Epidermal melanocyte (primary cell): ENCODE measurements at regions not wholly inside any gene's neighbourhood (a gene's known extent, or its start where the extent isn't known, plus 50 kb on each side); places are given as distances from the start of the nearest gene placed in this dataset.

Source experiments
- DNase-seq: peaks from one replicate; pipeline ENCODE4 v3.0.0; 2011; ENCODE audit warnings: low spot score; ENCODE audit not compliant: insufficient read length

DNA sequence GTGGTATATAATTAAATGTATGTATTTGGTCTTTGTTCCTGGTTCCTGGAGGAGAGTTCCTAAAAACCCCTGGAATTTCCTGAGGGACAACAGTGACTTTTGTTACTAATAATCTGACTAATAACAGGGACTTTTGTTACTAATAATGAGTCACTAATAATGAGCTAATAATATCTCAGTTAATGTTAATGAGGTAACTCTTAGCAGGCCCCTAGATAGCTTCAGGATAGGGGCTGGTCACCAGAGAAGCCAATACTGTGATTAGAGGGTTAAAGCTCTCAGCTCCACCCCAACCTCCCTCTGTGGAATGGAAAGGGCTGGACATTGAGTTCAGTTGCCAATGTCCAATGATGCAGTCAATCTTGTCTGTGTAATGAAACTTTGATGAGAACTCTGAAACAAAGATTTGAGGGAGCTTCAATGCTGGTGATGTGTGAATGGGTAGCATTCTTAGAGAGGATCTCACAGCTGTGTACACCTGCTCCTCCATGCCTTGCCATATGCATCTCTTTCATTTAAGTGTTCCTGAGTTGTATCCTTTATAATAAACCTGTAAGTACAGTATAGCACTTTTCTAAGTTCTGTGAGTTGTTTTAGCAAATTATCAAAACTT lies 1431.4 kb upstream of the TENM4 start:
- DNase-seq = no peak

DNA sequence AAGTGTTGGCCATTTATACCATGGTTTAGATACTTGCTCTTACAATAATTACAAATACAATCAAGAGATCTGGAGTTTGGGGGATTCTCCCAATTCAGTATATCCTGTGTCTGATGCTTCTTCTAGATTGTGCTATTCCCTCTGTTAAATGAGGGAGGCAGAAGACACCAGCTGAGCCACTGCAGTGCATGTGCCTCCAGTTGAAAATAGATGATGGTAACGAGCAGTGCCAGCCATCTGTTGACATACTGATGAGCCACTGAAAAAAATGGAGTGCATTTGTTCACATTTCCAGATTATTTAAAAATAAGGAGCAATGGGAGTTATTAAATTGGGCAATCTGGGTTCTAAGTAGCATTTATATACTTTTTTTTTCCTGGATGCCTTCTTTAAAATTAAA lies 1428.0 kb upstream of the TENM4 start:
- no peak for DNase-seq

DNA sequence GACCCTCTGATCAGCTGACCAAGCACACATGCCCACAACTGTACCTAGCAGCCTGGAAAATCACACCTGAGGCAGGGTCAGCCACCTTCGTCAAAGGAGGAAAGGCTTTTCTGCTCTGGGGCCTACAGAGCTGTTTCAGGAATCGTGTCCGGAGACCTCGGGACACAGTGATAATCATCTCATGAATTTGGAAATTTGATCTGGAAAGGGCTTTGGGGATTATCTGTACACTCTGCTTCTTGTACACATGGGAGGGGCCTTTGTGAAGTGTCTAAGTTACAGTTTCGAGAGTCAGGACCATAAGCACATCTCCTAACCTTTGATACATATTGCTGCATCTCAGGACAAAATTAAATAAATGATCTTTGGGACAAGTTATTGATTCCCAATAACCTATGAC lies 1421.2 kb upstream of the TENM4 start:
- DNase-seq = no peak

DNA sequence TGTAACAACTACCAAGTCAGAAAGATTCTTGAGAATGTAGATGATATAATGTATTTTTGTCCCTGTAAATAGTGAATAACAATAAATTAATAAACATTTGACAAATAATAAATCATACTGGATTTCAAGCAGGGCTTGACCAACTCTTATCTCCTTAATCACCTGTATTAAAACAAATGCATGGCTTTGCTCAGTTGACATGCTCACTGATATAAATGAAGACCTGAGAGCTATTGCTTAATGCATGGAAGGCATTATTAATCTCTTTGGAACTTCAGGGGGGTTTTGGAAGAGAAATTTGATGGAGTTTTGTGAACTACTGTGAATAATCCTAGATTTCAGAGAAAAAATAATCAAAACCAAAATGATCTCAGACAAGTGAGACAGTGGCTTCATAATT lies 1420.4 kb upstream of the TENM4 start:
- no peak for DNase-seq

DNA sequence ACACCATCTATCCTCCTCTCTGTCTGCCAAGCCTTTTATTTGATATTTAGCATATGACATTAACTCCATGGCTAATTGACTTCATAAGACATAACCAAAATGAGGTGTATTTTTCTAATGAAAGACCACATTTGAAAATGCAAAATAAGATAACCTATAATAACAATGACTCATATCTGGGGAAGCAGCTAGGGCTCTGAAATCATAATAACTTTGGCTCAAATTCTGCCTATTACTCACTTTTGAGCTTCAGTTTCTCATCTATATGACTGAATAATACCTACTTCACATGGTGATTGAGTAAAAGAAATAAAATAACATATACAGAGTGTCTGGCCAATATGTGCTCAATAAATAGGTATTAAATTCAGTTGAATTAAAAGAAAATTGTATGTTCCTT lies 1419.8 kb upstream of the TENM4 start:
- DNase-seq = no peak

DNA sequence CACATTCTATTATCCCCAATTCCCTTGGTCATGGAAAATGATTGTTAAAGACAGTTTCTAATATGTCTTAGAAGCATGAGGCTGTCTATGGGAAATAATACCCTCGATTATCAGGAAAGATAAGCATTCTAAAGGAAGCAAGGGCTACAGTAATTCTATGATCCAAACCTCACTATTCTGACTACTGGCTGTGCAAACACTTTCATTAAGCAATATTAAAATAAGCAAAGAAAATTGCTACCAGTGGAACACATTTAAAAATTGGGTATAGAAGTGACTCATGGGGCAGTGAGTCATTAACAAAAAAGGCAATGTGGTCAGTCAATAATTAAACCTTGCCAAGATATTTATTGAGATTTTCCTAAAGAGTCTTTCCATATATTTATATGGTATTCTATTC lies 1415.2 kb upstream of the TENM4 start:
- no peak for DNase-seq

DNA sequence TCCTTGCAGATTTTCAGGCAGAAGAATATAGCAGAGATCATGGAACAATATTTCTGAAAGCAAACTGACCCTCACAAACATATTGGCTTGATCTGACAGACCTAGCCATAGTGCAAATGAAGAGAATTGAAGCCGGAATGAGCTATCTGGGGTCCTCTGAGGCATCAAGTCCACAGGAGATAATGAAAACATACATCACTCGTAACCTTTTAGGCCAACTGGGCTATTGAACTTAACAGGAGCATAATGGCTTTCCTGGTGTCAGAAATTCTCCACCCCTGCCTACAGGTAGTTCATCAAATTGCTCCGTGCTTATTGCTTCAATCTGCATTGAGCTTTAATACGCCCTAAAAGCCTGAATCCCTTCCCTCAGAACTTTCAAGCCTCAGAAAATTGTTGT lies 1414.6 kb upstream of the TENM4 start:
- DNase-seq = no peak

DNA sequence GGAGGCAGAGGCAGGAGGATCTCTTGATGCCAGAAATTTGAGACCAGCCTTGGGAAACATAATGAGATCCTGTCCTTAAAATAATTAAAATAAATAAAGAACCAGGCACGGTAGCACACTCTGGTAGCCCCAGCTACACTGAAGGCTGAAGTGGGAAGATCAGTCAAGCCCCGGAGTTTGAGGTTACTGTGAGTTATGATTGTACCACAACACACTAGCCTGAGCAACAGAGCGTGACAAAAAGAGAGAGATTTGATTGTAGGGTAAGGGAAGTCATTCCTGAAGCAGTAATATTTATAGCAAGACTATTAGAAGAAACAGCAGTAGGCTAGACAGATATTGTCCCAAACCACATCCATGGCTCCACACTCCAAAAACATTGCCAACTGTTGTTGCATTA lies 1408.4 kb upstream of the TENM4 start:
- DNase-seq = no peak

DNA sequence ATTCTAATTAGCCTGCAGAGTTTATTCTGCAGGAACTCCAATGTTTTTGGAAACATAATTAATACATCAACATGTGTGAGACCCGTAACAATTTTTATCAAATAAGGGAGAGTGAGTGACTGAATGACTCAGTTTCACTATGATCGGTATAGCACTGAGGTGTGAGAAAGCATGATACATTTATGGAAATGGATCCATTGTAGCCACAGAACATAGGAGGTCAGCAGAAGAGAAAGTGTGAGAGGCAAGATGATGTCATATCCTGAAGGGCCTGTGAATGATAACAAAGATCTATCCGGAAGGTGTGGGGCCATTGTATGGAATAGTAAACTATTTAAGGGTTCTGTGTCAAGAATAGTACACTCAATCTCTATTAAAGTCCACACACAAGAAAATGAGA lies 1406.1 kb upstream of the TENM4 start:
- DNase-seq = no peak

DNA sequence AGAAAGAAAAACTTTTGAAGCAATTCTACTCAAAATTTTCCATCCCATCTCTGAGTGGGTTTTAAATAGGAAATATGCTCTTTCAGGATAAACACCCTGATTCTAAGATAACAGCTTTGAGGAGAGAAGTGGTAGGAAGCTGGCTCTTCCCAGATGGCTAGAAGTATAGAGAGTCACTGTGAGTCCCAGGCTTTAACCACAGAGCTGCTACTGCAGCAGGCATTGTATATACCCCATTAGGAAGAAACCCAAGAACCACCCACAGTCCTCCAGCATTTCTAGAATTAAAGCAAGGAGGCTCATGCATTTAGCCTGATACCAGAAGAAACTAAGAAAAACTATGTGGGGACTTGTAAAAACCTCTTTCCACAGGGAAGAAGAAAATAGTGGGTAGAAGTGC lies 1405.6 kb upstream of the TENM4 start:
- DNase-seq = no peak

DNA sequence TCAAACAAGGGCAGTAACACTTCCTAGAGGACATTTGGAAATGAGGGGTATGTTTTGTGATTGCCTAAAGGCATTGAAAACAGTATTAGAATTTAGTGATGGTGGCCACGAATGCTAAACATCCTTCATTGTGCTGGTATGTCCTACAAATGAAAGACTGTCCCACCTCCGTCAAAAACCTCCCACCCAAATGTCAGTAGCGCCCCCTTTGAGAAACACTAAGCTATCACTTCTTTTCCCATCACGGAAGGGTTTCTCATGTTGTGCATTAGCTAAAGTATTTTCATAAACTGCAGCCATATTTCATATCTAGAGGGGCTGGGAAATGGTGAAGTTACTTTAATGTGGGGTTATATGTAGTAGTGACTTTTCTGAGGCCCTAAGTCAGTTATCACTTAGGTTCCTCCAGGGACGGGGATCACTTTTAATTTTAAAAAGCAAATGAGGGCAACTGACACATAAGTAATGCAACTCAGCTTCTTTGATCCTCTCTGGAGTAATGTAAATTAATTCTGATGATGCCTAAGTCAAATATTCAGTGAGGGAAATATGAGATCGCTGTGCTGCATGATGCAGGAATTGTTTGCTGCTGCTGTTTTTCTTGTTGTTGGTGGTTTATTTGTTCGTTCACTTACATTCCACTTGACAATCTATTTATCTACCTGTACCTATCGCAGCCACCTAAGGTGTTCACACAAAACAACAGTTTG lies 1403.4 kb upstream of the TENM4 start:
- DNase-seq = no peak

DNA sequence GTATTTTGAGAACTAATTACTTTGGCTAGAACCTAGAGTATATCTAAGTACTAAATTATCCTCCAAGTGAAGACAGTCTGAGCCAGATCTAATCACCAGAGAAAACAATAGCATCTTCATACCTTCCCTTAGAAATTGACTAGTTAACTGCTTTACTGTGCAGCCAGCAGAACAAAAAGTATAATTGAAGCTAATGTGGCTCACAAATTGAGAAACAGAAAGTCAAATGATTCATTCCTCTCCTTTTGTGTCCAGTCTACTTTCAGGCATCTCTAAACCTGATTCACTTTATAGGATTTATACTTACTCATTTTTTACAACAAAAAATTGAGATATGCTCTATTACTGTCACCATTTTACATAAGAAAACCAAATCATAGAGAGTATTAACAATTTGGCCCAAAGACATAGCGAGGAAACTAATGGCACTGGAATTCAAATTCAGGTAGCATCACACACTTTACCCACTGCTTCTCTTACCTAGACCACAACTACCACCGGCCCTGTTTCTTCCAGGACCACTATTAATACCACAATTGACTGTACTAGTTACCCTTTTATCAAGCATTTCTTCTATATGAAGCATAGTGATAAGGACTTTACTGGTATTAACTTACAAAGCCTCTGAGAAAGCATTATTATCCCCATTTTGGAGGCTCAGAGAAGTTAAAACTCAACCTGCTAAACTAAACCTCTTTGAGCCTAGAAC lies 1402.6 kb upstream of the TENM4 start:
- DNase-seq = no peak

DNA sequence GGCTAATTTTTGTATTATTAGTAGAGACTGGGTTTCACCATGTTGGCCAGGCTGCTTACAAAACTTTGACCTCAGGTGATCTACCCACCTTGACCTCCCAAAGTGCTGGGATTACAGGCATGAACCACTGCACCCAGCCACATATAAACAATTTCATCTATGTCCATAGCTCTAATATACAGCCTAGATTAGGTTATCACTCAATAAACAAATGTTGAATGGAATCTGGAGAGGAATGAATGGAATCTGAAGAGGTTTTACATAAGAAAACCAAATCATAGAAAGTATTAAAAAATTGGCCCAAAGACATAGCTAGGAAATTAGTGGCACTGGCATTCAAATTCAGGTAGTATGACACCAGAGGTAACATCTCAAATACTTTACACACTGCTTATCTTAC lies 1401.4 kb upstream of the TENM4 start:
- DNase-seq = no peak

DNA sequence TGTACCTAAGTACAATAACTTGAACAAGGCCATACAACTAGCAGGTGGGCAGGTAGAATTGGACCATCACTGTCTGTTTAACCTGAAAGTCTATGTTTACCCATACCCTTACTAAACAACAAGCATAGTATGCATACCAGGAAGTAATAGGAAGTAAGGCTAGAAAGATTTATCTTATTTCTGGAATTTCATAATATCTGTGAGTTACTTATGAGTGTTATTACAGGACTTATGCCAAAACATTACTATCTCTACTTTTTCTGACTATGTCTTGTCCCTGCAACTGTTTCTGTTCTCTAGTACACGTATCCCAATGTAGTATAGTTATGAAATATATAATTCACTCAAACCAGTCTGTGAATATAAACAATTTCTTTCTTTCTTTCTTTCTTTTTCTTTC lies 1400.8 kb upstream of the TENM4 start:
- DNase-seq = no peak

DNA sequence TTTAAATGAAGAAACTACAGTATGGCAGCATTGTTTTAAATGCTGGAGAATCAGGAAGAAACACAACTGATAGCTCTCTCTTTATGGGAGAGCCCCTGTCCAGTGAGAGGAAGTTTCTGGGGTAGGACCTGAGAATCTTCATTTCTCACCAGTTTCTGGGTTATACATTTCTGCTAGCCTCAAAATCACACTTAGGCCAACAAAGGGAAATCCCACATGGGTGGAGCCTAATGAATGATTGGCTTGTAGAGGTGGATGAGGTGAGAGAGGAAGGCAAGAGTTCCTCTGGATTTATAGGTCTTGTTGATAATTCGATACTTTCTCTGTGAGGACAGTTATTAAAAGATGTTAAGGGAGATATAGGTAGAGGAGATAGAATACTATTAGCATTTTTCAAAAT lies 1397.3 kb upstream of the TENM4 start:
- no peak for DNase-seq

DNA sequence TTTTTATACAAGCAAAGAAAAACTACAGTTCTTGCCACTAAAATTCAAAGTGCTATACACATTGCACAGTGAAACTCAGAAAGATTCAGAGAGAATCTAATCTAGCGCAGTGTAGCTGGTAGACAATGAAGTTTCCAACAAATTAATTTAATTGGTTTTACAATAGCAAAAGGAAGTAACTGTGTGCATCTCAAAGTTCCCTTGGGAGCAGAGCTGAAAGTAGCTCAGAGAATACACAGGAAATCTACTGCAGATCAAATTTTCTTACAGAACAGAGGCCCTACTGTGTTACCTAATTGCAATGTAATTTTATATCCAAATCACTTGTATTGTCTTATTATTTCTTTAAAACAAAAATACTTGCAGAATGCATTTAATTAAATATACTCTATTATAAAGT lies 1396.2 kb upstream of the TENM4 start:
- no peak for DNase-seq

DNA sequence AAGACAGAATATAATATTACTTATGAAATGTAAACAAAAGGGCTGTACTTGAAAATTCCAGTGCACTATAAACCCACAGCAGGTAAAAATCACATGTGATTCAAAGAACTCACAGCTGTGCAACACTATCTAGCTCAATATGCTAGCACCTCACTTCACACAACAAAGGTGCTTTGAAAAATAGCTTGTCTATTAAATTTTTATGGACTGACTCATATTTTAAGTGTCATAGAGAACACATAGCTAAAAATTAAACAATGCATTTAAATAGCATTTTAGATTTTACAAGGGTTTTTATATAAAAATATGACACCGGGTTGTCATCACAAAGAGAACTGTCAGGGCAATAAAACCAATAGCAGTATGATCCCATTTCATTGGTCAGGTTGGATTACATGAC lies 1390.5 kb upstream of the TENM4 start:
- DNase-seq = no peak

DNA sequence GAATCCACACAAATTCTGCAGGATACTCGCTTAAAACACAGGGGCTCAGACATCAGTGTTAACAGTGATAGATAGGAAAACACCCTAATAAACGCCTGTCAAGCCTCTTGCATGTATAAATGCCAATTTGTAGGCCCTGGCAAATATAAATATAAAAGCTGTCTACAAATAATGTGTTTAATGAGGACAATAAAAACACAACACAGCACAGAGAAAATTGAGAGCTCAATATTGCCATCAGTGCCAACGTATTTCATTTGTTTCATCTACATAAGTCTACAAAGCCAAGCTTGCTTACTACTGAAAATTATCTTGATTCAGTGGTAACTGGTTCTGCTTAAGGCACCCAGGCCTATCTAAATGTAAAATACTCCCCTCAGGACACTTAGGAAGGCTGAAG lies 1387.0 kb upstream of the TENM4 start:
- DNase-seq = no peak

DNA sequence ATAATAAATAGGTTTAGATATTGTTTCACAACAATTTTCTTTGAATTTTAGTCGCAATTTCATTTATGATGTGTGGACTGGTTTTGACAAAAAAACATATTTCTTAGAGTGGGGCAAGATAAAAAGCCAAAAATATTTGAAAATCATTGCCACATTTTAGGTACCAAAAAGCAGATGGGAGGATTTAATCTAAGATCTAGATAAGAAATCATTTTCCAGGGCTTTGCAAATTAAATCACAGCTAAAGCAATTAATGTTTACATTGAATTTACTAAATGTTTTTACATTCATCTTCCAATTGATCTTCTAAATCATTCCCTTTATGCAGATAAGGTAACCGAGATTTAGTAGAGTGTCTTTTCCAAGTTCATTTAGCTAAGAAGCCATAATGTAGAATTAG lies 1386.0 kb upstream of the TENM4 start:
- no peak for DNase-seq

DNA sequence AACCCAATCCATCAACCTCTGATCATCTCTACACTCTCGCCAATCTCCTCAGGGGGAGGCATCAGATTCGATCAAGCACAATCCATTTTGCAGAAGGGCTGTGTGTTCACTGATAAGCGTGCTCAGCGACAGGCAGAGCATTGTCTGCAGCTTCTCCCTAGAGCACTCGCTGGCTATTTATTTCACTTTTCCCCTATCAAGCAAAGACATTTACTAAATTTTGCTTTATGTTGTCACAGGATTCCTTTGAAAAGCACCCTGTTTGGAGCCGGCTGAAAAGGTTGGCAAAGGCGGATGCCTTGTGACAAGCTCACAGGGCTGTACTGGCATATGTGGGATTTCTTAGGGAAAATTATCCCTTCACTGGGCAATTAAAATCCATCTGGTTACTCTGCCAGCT lies 1381.5 kb upstream of the TENM4 start:
- DNase-seq = no peak

DNA sequence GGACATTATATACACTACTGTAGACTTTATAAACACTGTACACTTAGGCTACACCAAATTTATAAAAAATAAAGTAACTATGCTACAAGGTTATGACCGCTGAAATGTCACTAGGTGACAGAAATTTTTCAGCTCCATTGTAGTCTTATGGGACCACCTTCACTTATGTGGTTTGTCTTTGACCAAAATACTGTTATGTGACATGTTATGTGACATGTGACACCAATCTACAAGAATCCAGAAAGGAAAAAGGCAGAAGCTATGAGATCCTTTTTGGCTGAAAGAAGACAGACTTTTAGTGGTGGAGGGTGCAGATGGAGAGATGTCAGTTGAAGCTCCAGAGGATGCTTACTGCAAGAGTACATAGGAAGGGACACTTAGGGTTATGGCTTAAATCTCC lies 1378.4 kb upstream of the TENM4 start:
- no peak for DNase-seq

DNA sequence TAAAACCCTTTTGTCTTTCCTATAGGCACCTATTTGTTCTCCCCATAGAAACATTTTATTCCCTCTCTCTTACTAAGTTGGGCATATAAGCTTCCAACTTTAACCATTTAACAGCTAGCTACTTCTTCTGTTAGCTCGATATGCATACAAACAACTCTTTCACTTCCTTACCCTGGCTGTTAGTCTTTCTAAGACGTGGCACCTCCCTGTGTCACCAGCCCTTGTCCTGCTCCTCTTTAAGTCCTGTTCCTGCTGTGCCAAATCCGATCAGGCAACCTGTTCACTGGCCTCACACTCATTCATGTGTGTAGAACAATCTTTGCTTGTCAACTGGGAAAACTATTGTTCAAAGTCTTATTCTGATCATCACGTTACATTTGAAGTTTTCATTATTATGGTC lies 1376.1 kb upstream of the TENM4 start:
- DNase-seq = no peak

DNA sequence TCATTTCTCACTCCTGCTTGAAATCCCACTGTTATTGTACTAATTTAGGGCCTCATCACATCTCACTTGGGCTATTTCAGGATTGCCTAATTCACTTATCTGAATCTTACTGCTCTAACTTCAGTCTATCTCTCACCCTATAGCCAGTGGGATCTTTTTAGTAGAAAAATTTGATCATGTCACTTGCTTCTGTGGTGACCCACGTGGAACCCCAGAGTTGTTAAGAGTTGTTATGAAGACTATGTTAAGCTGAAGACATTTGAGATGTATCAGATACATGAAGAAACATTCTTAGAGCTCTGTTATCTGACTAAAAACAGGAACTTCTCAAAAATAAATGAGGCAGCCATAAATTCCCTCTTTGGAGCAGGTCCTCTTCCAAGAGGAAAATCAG lies 1375.6 kb upstream of the TENM4 start:
- no peak for DNase-seq
